ENCODE measurements at regions not wholly inside any gene's neighbourhood (a gene's known extent, or its start where the extent isn't known, plus 50 kb on each side); places are given as distances from the start of the nearest gene placed in this dataset.

- TF ChIP-seq CHD7 (IDR thresholded peaks at IDR 0.05; ENCODE audit: insufficient replicate concordance, low read length) (no peak), PHF8 (conservative IDR thresholded peaks at IDR 0.05; ENCODE audit: low read depth, low read length) (no peak), RBBP5 (IDR thresholded peaks at IDR 0.05; ENCODE audit: borderline replicate concordance, low read depth, low read length) (no peak), ZNF274 (IDR thresholded peaks at IDR 0.05; ENCODE audit: borderline replicate concordance, extremely low read depth, low read length) (no peak), JUN (IDR thresholded peaks at IDR 0.05; ENCODE audit: low read depth, low read length) (no peak), SIRT6 (IDR thresholded peaks at IDR 0.05; ENCODE audit: low read length) (no peak), POLR2A (IDR thresholded peaks at IDR 0.05; ENCODE audit: control extremely low read depth in 1 of 2, low read depth in 2 of 2, low read length in 2 of 2) (no peak), CHD2 (IDR thresholded peaks at IDR 0.05; ENCODE audit: low read length) (no peak), TCF12 (IDR thresholded peaks at IDR 0.05; ENCODE audit: low read depth, low read length) (no peak), CEBPB (IDR thresholded peaks at IDR 0.05; ENCODE audit: low read depth, low read length) (no peak), ATF3 (IDR thresholded peaks at IDR 0.05; ENCODE audit: insufficient read depth, low read depth, low read length) (no peak)
Measured at GRCh38 chr18:38290229-38290628, 724.6 kb upstream of the CELF4 start (continued).

Data from H1 (cell line).